ENCODE measurements at regions not wholly inside any gene's neighbourhood (a gene's known extent, or its start where the extent isn't known, plus 50 kb on each side); places are given as distances from the start of the nearest gene placed in this dataset.

DNA sequence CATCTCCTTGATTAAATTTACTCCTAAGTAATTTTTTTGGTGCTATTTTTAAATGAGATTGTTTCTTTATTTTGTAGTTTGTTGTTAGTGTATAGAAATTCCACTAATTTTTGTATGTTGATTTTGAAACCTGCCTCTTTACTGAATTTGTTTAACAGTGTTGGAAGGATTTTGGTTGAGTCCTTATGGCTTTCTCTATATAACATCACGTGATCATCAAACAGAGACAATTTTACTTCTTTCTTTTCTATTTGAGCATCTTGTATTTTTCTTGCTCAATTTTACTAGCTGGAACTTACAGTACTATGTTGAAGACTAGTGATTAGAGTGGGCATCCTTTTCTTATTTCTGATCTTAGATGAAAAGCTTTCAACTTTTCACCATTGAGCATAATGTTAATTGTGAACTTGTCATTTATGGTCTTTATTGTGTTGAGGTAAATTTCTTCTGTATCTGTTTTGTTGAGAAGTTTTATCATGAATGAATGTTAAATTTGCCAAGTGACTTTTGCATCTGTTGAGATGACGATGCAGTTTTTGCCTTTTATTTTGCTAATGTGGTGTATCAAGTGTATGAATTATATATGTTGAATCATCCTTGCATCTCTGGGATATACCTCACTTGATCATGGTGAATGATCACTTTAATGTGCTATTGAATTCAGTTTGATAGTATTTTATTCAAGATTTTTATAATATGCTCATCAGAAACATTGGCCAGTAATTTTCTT lies 645.3 kb upstream of the DDX18 start:
- TF ChIP-seq EP300 (IDR thresholded peaks at IDR 0.05), result no peak
- TF ChIP-seq, protein P1, sequence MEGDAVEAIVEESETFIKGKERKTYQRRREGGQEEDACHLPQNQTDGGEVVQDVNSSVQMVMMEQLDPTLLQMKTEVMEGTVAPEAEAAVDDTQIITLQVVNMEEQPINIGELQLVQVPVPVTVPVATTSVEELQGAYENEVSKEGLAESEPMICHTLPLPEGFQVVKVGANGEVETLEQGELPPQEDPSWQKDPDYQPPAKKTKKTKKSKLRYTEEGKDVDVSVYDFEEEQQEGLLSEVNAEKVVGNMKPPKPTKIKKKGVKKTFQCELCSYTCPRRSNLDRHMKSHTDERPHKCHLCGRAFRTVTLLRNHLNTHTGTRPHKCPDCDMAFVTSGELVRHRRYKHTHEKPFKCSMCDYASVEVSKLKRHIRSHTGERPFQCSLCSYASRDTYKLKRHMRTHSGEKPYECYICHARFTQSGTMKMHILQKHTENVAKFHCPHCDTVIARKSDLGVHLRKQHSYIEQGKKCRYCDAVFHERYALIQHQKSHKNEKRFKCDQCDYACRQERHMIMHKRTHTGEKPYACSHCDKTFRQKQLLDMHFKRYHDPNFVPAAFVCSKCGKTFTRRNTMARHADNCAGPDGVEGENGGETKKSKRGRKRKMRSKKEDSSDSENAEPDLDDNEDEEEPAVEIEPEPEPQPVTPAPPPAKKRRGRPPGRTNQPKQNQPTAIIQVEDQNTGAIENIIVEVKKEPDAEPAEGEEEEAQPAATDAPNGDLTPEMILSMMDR (IDR thresholded peaks at IDR 0.05), result no peak

Measured in suprapubic skin (tissue), 3 donors.